ENCODE measurements at regions not wholly inside any gene's neighbourhood (a gene's known extent, or its start where the extent isn't known, plus 50 kb on each side); places are given as distances from the start of the nearest gene placed in this dataset.

GRCh38 chr3:16090706-16091105 lies 83.8 kb upstream of the GALNT15 start:
- Histone ChIP-seq H3K27me3 (ENCODE audit: control insufficient read depth in 2 of 2, insufficient read depth in 2 of 2, low read length in 2 of 2) (no peaks in the 10 kb centered on the region), H3K27ac (ENCODE audit: low read depth, low read length) (no peak overlapping the region), H3K36me3 (ENCODE audit: control insufficient read depth in 2 of 3, insufficient read depth in 3 of 3, low read length in 3 of 3) (no peaks in the 10 kb centered on the region), H3K4me1 (ENCODE audit: control insufficient read depth in 2 of 2, insufficient read depth in 2 of 2, low read length in 2 of 2) (no peaks in the 10 kb centered on the region), H3K4me3 (ENCODE audit: low read length) (no peak overlapping the region), H3K9me3 (ENCODE audit: control insufficient read depth in 2 of 3, low read length in 3 of 3) (no peaks in the 10 kb centered on the region)
- Mint-ChIP-seq H3K9me3 (no peaks in the 10 kb centered on the region), H3K4me3 (no peak overlapping the region), H3K4me1 (peaks cover 0 to 3% (median 0%) of the 10 kb centered on the region in 7 donors), H3K27me3 (peaks cover 0 to 6% (median 3%) of the 10 kb centered on the region in 5 donors), H3K27ac (no peak overlapping the region), H3K36me3 (no peaks in the 10 kb centered on the region)
- CTCF ChIA-PET, result no interaction called here
- intact Hi-C loops (cut with micrococcal nuclease), result no loop called here
- DNase-seq (no peak), ATAC-seq (no peak)
- POLR2A ChIA-PET, result no interaction called here

GRCh38 chr3:16092923-16093322 lies 81.6 kb upstream of the GALNT15 start:
- no peak overlapping the region for H3K4me3 ChIP-seq (ENCODE audit: low read length)
- ChIA-PET POLR2A (no interaction called here), CTCF (no interaction called here)
- H3K27ac ChIP-seq (ENCODE audit: low read depth, low read length), result no peak overlapping the region
- no peak for ATAC-seq
- DNase-seq, result no peak
- Mint-ChIP-seq H3K27me3 (peaks cover 0 to 6% (median 3%) of the 10 kb centered on the region in 5 donors), H3K27ac (no peak overlapping the region), H3K4me1 (peaks cover 0 to 3% (median 0%) of the 10 kb centered on the region in 7 donors), H3K36me3 (no peaks in the 10 kb centered on the region), H3K4me3 (no peak overlapping the region), H3K9me3 (peaks cover 0 to 4% (median 0%) of the 10 kb centered on the region in 11 donors)
- H3K36me3 ChIP-seq (ENCODE audit: control insufficient read depth in 2 of 3, insufficient read depth in 3 of 3, low read length in 3 of 3), result no peaks in the 10 kb centered on the region
- no peaks in the 10 kb centered on the region for H3K27me3 ChIP-seq (ENCODE audit: control insufficient read depth in 2 of 2, insufficient read depth in 2 of 2, low read length in 2 of 2)
- no peaks in the 10 kb centered on the region for H3K4me1 ChIP-seq (ENCODE audit: control insufficient read depth in 2 of 2, insufficient read depth in 2 of 2, low read length in 2 of 2)
- intact Hi-C loops (cut with micrococcal nuclease), result no loop called here
- no peaks in the 10 kb centered on the region for H3K9me3 ChIP-seq (ENCODE audit: control insufficient read depth in 2 of 3, low read length in 3 of 3)

DNA sequence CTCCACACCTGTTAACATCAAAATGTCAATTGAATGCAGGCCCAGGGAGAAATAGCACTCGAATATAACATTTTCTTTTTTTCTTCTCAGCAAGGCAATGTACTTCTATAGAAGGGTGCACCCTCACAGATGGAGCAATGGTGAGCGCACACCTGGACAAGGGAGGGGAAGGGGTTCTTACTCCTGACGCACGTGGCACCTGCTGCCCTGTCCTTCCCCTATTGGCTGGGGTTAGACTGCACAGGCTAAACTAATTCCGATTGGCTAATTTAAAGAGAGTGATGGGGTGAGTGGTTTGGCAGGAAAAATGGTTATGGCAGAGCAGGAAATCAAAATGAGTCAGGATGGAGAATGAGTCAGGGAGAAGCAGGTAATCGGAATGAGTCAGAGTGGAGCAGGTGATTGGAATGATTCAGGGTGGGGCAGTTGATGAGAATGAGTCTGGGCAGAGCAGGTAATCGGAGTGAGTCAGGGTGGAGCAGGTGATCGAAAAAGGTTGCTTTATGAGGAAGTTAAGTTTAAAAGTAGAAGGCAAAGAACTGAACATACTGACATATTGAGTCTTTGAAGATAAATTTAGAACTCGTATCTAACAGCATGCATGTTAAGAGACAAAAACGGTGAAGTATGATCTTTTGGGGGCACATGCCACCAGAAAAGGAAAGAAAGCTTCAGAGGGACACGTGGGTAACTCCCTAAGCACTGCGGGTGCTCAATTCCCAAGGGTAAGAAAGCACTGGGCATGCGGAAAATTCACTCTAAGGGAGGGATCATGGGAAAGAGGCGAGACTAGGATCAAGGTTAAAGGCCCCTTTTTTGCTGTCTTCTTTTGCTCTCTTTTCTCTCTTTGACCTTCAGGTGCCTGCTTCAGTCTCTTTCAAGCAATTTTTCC lies 72.9 kb upstream of the GALNT15 start:
- no peaks in the 10 kb centered on the region for H3K4me1 ChIP-seq (ENCODE audit: control insufficient read depth in 2 of 2, insufficient read depth in 2 of 2, low read length in 2 of 2)

GRCh38 chr3:16102187-16102561 lies 72.3 kb upstream of the GALNT15 start:
- H3K27me3 Mint-ChIP-seq, result peaks cover 2 to 17% (median 11%) of the 10 kb centered on the region in 5 donors
- ChIA-PET CTCF (no interaction called here), POLR2A (no interaction called here)
- Histone ChIP-seq H3K27ac (ENCODE audit: low read depth, low read length) (no peak overlapping the region), H3K9me3 (ENCODE audit: control insufficient read depth in 2 of 3, low read length in 3 of 3) (no peaks in the 10 kb centered on the region), H3K27me3 (ENCODE audit: control insufficient read depth in 2 of 2, insufficient read depth in 2 of 2, low read length in 2 of 2) (no peaks in the 10 kb centered on the region), H3K4me3 (ENCODE audit: low read length) (no peak overlapping the region), H3K4me1 (ENCODE audit: control insufficient read depth in 2 of 2, insufficient read depth in 2 of 2, low read length in 2 of 2) (no peaks in the 10 kb centered on the region), H3K36me3 (ENCODE audit: control insufficient read depth in 2 of 3, insufficient read depth in 3 of 3, low read length in 3 of 3) (no peaks in the 10 kb centered on the region)
- DNase-seq (no peak), ATAC-seq (no peak)
- no peaks in the 10 kb centered on the region for H3K4me1 Mint-ChIP-seq
- H3K9me3 Mint-ChIP-seq, result peaks cover 0 to 4% (median 0%) of the 10 kb centered on the region in 11 donors
- H3K36me3 Mint-ChIP-seq, result no peaks in the 10 kb centered on the region
- intact Hi-C loops (cut with micrococcal nuclease), result no loop called here
- H3K4me3 Mint-ChIP-seq, result no peak overlapping the region
- no peak overlapping the region for H3K27ac Mint-ChIP-seq

More for the DNA sequence above, 72.9 kb upstream of the GALNT15 start:
- ChIA-PET CTCF (no interaction called here), POLR2A (no interaction called here)
- H3K27ac Mint-ChIP-seq, result no peak overlapping the region
- H3K9me3 Mint-ChIP-seq, result peaks cover 0 to 4% (median 0%) of the 10 kb centered on the region in 11 donors
- no peak overlapping the region for H3K4me3 ChIP-seq (ENCODE audit: low read length)
- ATAC-seq (no peak), DNase-seq (no peak)
- H3K27me3 Mint-ChIP-seq, result peaks cover 0 to 16% (median 11%) of the 10 kb centered on the region in 5 donors
- no peaks in the 10 kb centered on the region for H3K36me3 Mint-ChIP-seq
- H3K36me3 ChIP-seq (ENCODE audit: control insufficient read depth in 2 of 3, insufficient read depth in 3 of 3, low read length in 3 of 3), result no peaks in the 10 kb centered on the region
- no peak overlapping the region for H3K4me3 Mint-ChIP-seq
- H3K4me1 Mint-ChIP-seq, result no peaks in the 10 kb centered on the region
- no peaks in the 10 kb centered on the region for H3K9me3 ChIP-seq (ENCODE audit: control insufficient read depth in 2 of 3, low read length in 3 of 3)
- no peaks in the 10 kb centered on the region for H3K27me3 ChIP-seq (ENCODE audit: control insufficient read depth in 2 of 2, insufficient read depth in 2 of 2, low read length in 2 of 2)
- H3K27ac ChIP-seq (ENCODE audit: low read depth, low read length), result no peak overlapping the region
- intact Hi-C loops (cut with micrococcal nuclease), result no loop called here

GRCh38 chr3:16102905-16103364 lies 71.5 kb upstream of the GALNT15 start:
- intact Hi-C loops (cut with micrococcal nuclease), result no loop called here

DNA sequence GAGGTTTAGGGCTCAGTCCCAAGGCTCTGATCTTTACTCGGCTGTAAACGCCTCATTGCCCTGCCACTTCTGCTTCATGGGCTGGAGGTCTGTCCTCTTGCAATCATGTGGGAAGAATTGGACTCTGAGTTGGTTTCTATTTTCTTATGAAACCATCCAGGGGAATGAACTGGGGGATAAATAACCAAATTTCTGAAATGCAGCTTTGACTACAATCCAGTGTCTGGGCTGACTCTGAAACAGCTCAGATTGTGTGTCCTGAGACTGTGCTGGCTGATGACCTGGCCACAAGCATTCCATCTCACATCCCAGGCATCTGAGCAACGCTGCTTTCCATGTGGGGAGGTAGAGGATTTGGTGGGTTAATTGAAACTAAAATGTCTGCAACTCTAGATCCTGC lies 71.0 kb upstream of the GALNT15 start:
- ATAC-seq, result no peak
- CTCF ChIA-PET, result no interaction called here
- Mint-ChIP-seq H3K36me3 (no peaks in the 10 kb centered on the region), H3K9me3 (peaks cover 0 to 8% (median 4%) of the 10 kb centered on the region in 11 donors), H3K27me3 (peaks cover 2 to 28% (median 11%) of the 10 kb centered on the region in 5 donors), H3K4me1 (no peaks in the 10 kb centered on the region), H3K27ac (no peak overlapping the region), H3K4me3 (no peak overlapping the region)
- Histone ChIP-seq H3K9me3 (ENCODE audit: control insufficient read depth in 2 of 3, low read length in 3 of 3) (no peaks in the 10 kb centered on the region), H3K4me1 (ENCODE audit: control insufficient read depth in 2 of 2, insufficient read depth in 2 of 2, low read length in 2 of 2) (no peaks in the 10 kb centered on the region), H3K4me3 (ENCODE audit: low read length) (no peak overlapping the region), H3K27me3 (ENCODE audit: control insufficient read depth in 2 of 2, insufficient read depth in 2 of 2, low read length in 2 of 2) (no peaks in the 10 kb centered on the region), H3K36me3 (ENCODE audit: control insufficient read depth in 2 of 3, insufficient read depth in 3 of 3, low read length in 3 of 3) (no peaks in the 10 kb centered on the region), H3K27ac (ENCODE audit: low read depth, low read length) (no peak overlapping the region)
- POLR2A ChIA-PET, result no interaction called here
- intact Hi-C loops (cut with micrococcal nuclease), result no loop called here
- DNase-seq, result no peak

More at GRCh38 chr3:16102905-16103364, 71.5 kb upstream of the GALNT15 start:
- Histone ChIP-seq H3K9me3 (ENCODE audit: control insufficient read depth in 2 of 3, low read length in 3 of 3) (no peaks in the 10 kb centered on the region), H3K27ac (ENCODE audit: low read depth, low read length) (no peak overlapping the region), H3K27me3 (ENCODE audit: control insufficient read depth in 2 of 2, insufficient read depth in 2 of 2, low read length in 2 of 2) (no peaks in the 10 kb centered on the region), H3K4me3 (ENCODE audit: low read length) (no peak overlapping the region), H3K36me3 (ENCODE audit: control insufficient read depth in 2 of 3, insufficient read depth in 3 of 3, low read length in 3 of 3) (no peaks in the 10 kb centered on the region), H3K4me1 (ENCODE audit: control insufficient read depth in 2 of 2, insufficient read depth in 2 of 2, low read length in 2 of 2) (no peaks in the 10 kb centered on the region)
- H3K27me3 Mint-ChIP-seq, result peaks cover 2 to 24% (median 11%) of the 10 kb centered on the region in 5 donors
- no peak for ATAC-seq
- H3K9me3 Mint-ChIP-seq, result peaks cover 0 to 8% (median 4%) of the 10 kb centered on the region in 11 donors
- ChIA-PET CTCF (no interaction called here), POLR2A (no interaction called here)
- H3K36me3 Mint-ChIP-seq, result no peaks in the 10 kb centered on the region
- H3K4me1 Mint-ChIP-seq, result no peaks in the 10 kb centered on the region
- no peak for DNase-seq
- H3K4me3 Mint-ChIP-seq, result no peak overlapping the region
- no peak overlapping the region for H3K27ac Mint-ChIP-seq

GRCh38 chr3:16104156-16104555 lies 70.3 kb upstream of the GALNT15 start:
- Histone ChIP-seq H3K4me1 (ENCODE audit: control insufficient read depth in 2 of 2, insufficient read depth in 2 of 2, low read length in 2 of 2) (no peaks in the 10 kb centered on the region), H3K27me3 (ENCODE audit: control insufficient read depth in 2 of 2, insufficient read depth in 2 of 2, low read length in 2 of 2) (no peaks in the 10 kb centered on the region), H3K9me3 (ENCODE audit: control insufficient read depth in 2 of 3, low read length in 3 of 3) (no peaks in the 10 kb centered on the region), H3K4me3 (ENCODE audit: low read length) (no peak overlapping the region), H3K36me3 (ENCODE audit: control insufficient read depth in 2 of 3, insufficient read depth in 3 of 3, low read length in 3 of 3) (no peaks in the 10 kb centered on the region), H3K27ac (ENCODE audit: low read depth, low read length) (no peak overlapping the region)
- POLR2A ChIA-PET, result no interaction called here
- Mint-ChIP-seq H3K4me3 (no peak overlapping the region), H3K36me3 (no peaks in the 10 kb centered on the region), H3K27ac (no peak overlapping the region), H3K9me3 (peaks cover 0 to 8% (median 4%) of the 10 kb centered on the region in 11 donors), H3K4me1 (no peaks in the 10 kb centered on the region), H3K27me3 (peaks cover 2 to 28% (median 11%) of the 10 kb centered on the region in 5 donors)
- CTCF ChIA-PET, result no interaction called here
- intact Hi-C loops (cut with micrococcal nuclease), result no loop called here
- no peak for ATAC-seq
- no peak for DNase-seq

Measured in naive thymus-derived CD4-positive, alpha-beta T cell (primary cell).